HCT116 (cell line): ENCODE measurements at regions not wholly inside any gene's neighbourhood (a gene's known extent, or its start where the extent isn't known, plus 50 kb on each side); places are given as distances from the start of the nearest gene placed in this dataset.

Source experiments
- CEBPB ChIP-seq: IDR thresholded peaks from 2 replicates; pipeline ENCODE4 v1.6.1; 2012; ENCODE audit warnings: low read depth
- EGR1 ChIP-seq: IDR thresholded peaks from 2 replicates; pipeline ENCODE4 v1.6.1; 2012; ENCODE audit warnings: low read depth
- EZH2 ChIP-seq: fragments of 200-600 bp; sonication (generic); IDR thresholded peaks from 2 replicates; pipeline ENCODE4 v1.6.1; 2017; ENCODE audit warnings: antibody characterized with exemption, mixed run types
- EZH2phosphoT487 ChIP-seq: fragments of 200-600 bp; IDR thresholded peaks from 2 replicates; pipeline ENCODE4 v1.6.1; 2018; ENCODE audit warnings: antibody characterized with exemption, borderline replicate concordance
- JUND ChIP-seq: IDR thresholded peaks from 2 replicates; pipeline ENCODE4 v1.6.1; 2012
- POLR2A ChIP-seq: IDR thresholded peaks from 2 replicates; pipeline ENCODE4 v1.7.0; 2011; ENCODE audit warnings: borderline replicate concordance; ENCODE audit not compliant: insufficient read depth, insufficient read length; ENCODE audit errors: extremely low read depth
- POLR2AphosphoS5 ChIP-seq: IDR thresholded peaks from 2 replicates; pipeline ENCODE4 v1.6.1; 2011; ENCODE audit warnings: mild to moderate bottlenecking, low read depth, low read length, moderate library complexity
- SIN3A ChIP-seq: IDR thresholded peaks from 2 replicates; pipeline ENCODE4 v1.6.1; 2012; ENCODE audit warnings: low read depth
- YY1 ChIP-seq: IDR thresholded peaks from 2 replicates; pipeline ENCODE4 v1.6.1; 2011; ENCODE audit warnings: low read length, low read depth, moderate library complexity, mild to moderate bottlenecking; ENCODE audit not compliant: insufficient replicate concordance; ENCODE audit errors: extremely low read depth
- ZBTB33 ChIP-seq: IDR thresholded peaks from 2 replicates; pipeline ENCODE4 v1.6.1; 2011; ENCODE audit warnings: mild to moderate bottlenecking, low read length, moderate library complexity; ENCODE audit not compliant: insufficient replicate concordance; ENCODE audit errors: extremely low read depth
- TF ChIP-seq, protein P1 (sequence below), 3 experiments: fragments of 200-600 bp in 1 of 3; sonication (generic) in 1 of 3; IDR thresholded peaks in 2 of 3; conservative IDR thresholded peaks in 1 of 3; 2 replicates each; pipeline ENCODE4 v1.5.1; 2012 to 2017; ENCODE audit warnings: low read depth in 2 of 3, low read length in 2 of 3, antibody characterized with exemption in 1 of 3, borderline replicate concordance in 1 of 3, control low read depth in 1 of 3, mild to moderate bottlenecking in 1 of 3, mixed read lengths in 1 of 3, mixed run types in 1 of 3, moderate library complexity in 1 of 3; ENCODE audit not compliant: insufficient read depth in 1 of 3

GRCh38 chr21:15362458-15362857 lies 297.7 kb upstream of the NRIP1 start:
- TF ChIP-seq EZH2 (no peak), POLR2A (no peak), YY1 (no peak), CEBPB (no peak), EZH2phosphoT487 (no peak), POLR2AphosphoS5 (no peak), EGR1 (no peak), JUND (no peak), ZBTB33 (no peak), SIN3A (no peak)
- TF ChIP-seq, protein P1, sequence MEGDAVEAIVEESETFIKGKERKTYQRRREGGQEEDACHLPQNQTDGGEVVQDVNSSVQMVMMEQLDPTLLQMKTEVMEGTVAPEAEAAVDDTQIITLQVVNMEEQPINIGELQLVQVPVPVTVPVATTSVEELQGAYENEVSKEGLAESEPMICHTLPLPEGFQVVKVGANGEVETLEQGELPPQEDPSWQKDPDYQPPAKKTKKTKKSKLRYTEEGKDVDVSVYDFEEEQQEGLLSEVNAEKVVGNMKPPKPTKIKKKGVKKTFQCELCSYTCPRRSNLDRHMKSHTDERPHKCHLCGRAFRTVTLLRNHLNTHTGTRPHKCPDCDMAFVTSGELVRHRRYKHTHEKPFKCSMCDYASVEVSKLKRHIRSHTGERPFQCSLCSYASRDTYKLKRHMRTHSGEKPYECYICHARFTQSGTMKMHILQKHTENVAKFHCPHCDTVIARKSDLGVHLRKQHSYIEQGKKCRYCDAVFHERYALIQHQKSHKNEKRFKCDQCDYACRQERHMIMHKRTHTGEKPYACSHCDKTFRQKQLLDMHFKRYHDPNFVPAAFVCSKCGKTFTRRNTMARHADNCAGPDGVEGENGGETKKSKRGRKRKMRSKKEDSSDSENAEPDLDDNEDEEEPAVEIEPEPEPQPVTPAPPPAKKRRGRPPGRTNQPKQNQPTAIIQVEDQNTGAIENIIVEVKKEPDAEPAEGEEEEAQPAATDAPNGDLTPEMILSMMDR (IDR thresholded peaks at IDR 0.05 in 2 of 3, conservative IDR thresholded peaks at IDR 0.05 in 1 of 3; ENCODE audit: borderline replicate concordance in 1 of 3, insufficient read depth in 1 of 3, low read depth in 2 of 3, low read length in 2 of 3), result no peak
